HepG2 (cell line): ENCODE measurements at regions not wholly inside any gene's neighbourhood (a gene's known extent, or its start where the extent isn't known, plus 50 kb on each side); places are given as distances from the start of the nearest gene placed in this dataset.
A peak's percentile ranks its signal among the peaks of the same experiment; 100 is the strongest.

Source experiments
- ARHGAP35 ChIP-seq: sonication (generic); formaldehyde crosslinking; IDR thresholded peaks from 2 replicates; pipeline ENCODE4 v1.9.0; 2022; ENCODE audit warnings: mild to moderate bottlenecking, inconsistent platforms, moderate library complexity, missing genetic modification reagents, borderline replicate concordance
- ATM ChIP-seq: fragments of 450-650 bp; IDR thresholded peaks from 2 replicates; pipeline ENCODE4 v1.7.1; 2017; ENCODE audit warnings: mild to moderate bottlenecking, borderline replicate concordance
- BCL6 ChIP-seq: IDR thresholded peaks from 2 replicates; pipeline ENCODE4 v1.6.1; 2016; ENCODE audit warnings: missing genetic modification reagents, missing compliant biosample characterization
- KLF6 ChIP-seq: IDR thresholded peaks from 2 replicates; pipeline ENCODE4 v1.8.0; 2016; ENCODE audit warnings: missing biosample characterization, missing genetic modification reagents
- MEIS2 ChIP-seq: sonication (generic); formaldehyde crosslinking; IDR thresholded peaks from 2 replicates; pipeline ENCODE4 v1.9.0; 2021; ENCODE audit warnings: mild to moderate bottlenecking, missing genetic modification reagents
- NCOR1 ChIP-seq: fragments of 200-600 bp; sonication (generic); IDR thresholded peaks from 2 replicates; pipeline ENCODE4 v1.7.0; 2017; ENCODE audit warnings: antibody characterized with exemption, low read length, borderline replicate concordance
- SOX13 ChIP-seq, 3 experiments: fragments of 450-650 bp in 1 of 3; sonication (generic) in 1 of 3; formaldehyde crosslinking in 1 of 3; IDR thresholded peaks in 2 of 3; conservative IDR thresholded peaks in 1 of 3; 2 replicates each; pipeline versions ENCODE4 v1.5.0 to v1.6.1; 2016 to 2020; ENCODE audit warnings: antibody characterized with exemption in 1 of 3, mild to moderate bottlenecking in 1 of 3, missing compliant biosample characterization in 1 of 3, missing genetic modification reagents in 1 of 3, moderate library complexity in 1 of 3
- STAG1 ChIP-seq: sonication (generic); formaldehyde crosslinking; IDR thresholded peaks from 2 replicates; pipeline ENCODE4 v1.4.0; 2020; ENCODE audit warnings: missing genetic modification reagents
- TAF15 ChIP-seq: fragments of 200-400 bp; formaldehyde crosslinking; IDR thresholded peaks from one replicate; pipeline ENCODE4 v1.6.1; 2018; ENCODE audit warnings: mild to moderate bottlenecking, low read depth, low read length; ENCODE audit not compliant: poor library complexity, severe bottlenecking
- TEAD3 ChIP-seq: optimal IDR thresholded peaks from 2 replicates; pipeline ENCODE3; 2016; ENCODE audit warnings: borderline replicate concordance
- TFDP2 ChIP-seq: sonication (generic); formaldehyde crosslinking; IDR thresholded peaks from 2 replicates; pipeline ENCODE4 v1.4.0; 2020; ENCODE audit warnings: missing genetic modification reagents
- XRCC5 ChIP-seq: fragments of 200-400 bp; formaldehyde crosslinking; optimal IDR thresholded peaks from 2 replicates; pipeline ENCODE3; 2017; ENCODE audit warnings: mild to moderate bottlenecking, low read length
- YEATS4 ChIP-seq: sonication (generic); formaldehyde crosslinking; IDR thresholded peaks from 2 replicates; pipeline ENCODE4 v1.4.0; 2020; ENCODE audit warnings: missing genetic modification reagents, borderline replicate concordance
- ZFP36L2 ChIP-seq: sonication (generic); formaldehyde crosslinking; IDR thresholded peaks from 2 replicates; pipeline ENCODE4 v1.4.0; 2020; ENCODE audit warnings: missing genetic modification reagents
- ZMYM2 ChIP-seq: sonication (generic); formaldehyde crosslinking; IDR thresholded peaks from 2 replicates; pipeline ENCODE4 v1.8.0; 2022; ENCODE audit warnings: mild to moderate bottlenecking, missing genetic modification reagents
- ZNF281 ChIP-seq: sonication (generic); formaldehyde crosslinking; IDR thresholded peaks from 2 replicates; pipeline ENCODE4 v1.4.0; 2020; ENCODE audit warnings: missing genetic modification reagents, borderline replicate concordance
- ZNF441 ChIP-seq: sonication (generic); formaldehyde crosslinking; IDR thresholded peaks from 2 replicates; pipeline ENCODE4 v1.7.0; 2021; ENCODE audit warnings: missing genetic modification reagents, borderline replicate concordance
- ZNF503 ChIP-seq: sonication (generic); formaldehyde crosslinking; IDR thresholded peaks from 2 replicates; pipeline ENCODE4 v1.4.0; 2020; ENCODE audit warnings: missing genetic modification reagents
- ZNF562 ChIP-seq: sonication (generic); formaldehyde crosslinking; IDR thresholded peaks from 2 replicates; pipeline ENCODE4 v1.8.0; 2022; ENCODE audit warnings: missing genetic modification reagents, borderline replicate concordance
- ZNF574 ChIP-seq: sonication (generic); formaldehyde crosslinking; IDR thresholded peaks from 2 replicates; pipeline ENCODE4 v1.4.0; 2020; ENCODE audit warnings: missing genetic modification reagents

- TF ChIP-seq ZNF574 (CRISPR knock-in tag), result 0 out of 2 replicates have a peak, but pooled peaks have one; percentile 20
- TF ChIP-seq TEAD3, result peak; percentile 78
- TF ChIP-seq KLF6 (CRISPR knock-in tag), result 0 out of 2 replicates have a peak, but pooled peaks have one; percentile 48
- TF ChIP-seq XRCC5, result no peak
- TF ChIP-seq STAG1 (CRISPR knock-in tag), result peak; percentile 22; the same call in 1 of the 2 replicates
- TF ChIP-seq ZNF441 (CRISPR knock-in tag), result peak; percentile 73; the same call in 1 of the 2 replicates
- TF ChIP-seq MEIS2 (CRISPR knock-in tag), result no peak
- no peak for TF ChIP-seq ATM
- TF ChIP-seq TAF15, result no peak
- 0 out of 2 replicates have a peak, but pooled peaks have one; percentile 18 for TF ChIP-seq SOX13 (IDR thresholded peaks at IDR 0.05)
- TF ChIP-seq SOX13 (CRISPR knock-in tag; conservative IDR thresholded peaks at IDR 0.05 in 1 of 2, IDR thresholded peaks at IDR 0.05 in 1 of 2), result no peak; a peak in 1 of 4 replicates
- TF ChIP-seq ZNF503 (CRISPR knock-in tag), result no peak
- TF ChIP-seq YEATS4 (CRISPR knock-in tag), result peak; percentile 30; the same call in 1 of the 2 replicates
- 0 out of 2 replicates have a peak, but pooled peaks have one; percentile 40 for TF ChIP-seq ARHGAP35
- TF ChIP-seq NCOR1, result peak; percentile 42; the same call in 1 of the 2 replicates
- TF ChIP-seq ZMYM2 (CRISPR knock-in tag), result 0 out of 2 replicates have a peak, but pooled peaks have one; percentile 45
- TF ChIP-seq BCL6 (CRISPR knock-in tag), result peak; percentile 50; the same call in 1 of the 2 replicates
- no peak for TF ChIP-seq ZFP36L2 (CRISPR knock-in tag)
- no peak for TF ChIP-seq ZNF562 (CRISPR knock-in tag)
- 0 out of 2 replicates have a peak, but pooled peaks have one; percentile 54 for TF ChIP-seq TFDP2 (CRISPR knock-in tag)
- TF ChIP-seq ZNF281 (CRISPR knock-in tag), result peak; percentile 17; the same call in 1 of the 2 replicates
These were observed 65.9 kb upstream of the ZNF599 start (continued) for GRCh38 chr19:34838753-34839431.
